ENCODE measurements at regions not wholly inside any gene's neighbourhood (a gene's known extent, or its start where the extent isn't known, plus 50 kb on each side); places are given as distances from the start of the nearest gene placed in this dataset.

- TF ChIP-seq CHD7 (IDR thresholded peaks at IDR 0.05; ENCODE audit: insufficient replicate concordance, low read length), result no peak
- no peak for TF ChIP-seq CREB1 (IDR thresholded peaks at IDR 0.05)
- TF ChIP-seq POLR2AphosphoS5 (IDR thresholded peaks at IDR 0.05; ENCODE audit: low read depth, low read length), result no peak
- no peak for TF ChIP-seq BCL11A (IDR thresholded peaks at IDR 0.05; ENCODE audit: low read depth in 2 of 2, low read length in 2 of 2)
- TF ChIP-seq EP300 (IDR thresholded peaks at IDR 0.05; ENCODE audit: borderline replicate concordance in 1 of 2, low read depth in 2 of 2, low read length in 2 of 2), result no peak
- no peak for TF ChIP-seq SIRT6 (IDR thresholded peaks at IDR 0.05; ENCODE audit: low read length)
- no peak for TF ChIP-seq RXRA (IDR thresholded peaks at IDR 0.05; ENCODE audit: insufficient read depth, low read depth, low read length)
- TF ChIP-seq NANOG (IDR thresholded peaks at IDR 0.05; ENCODE audit: insufficient read depth, low read depth, low read length, poor library complexity, severe bottlenecking), result no peak
- no peak for TF ChIP-seq CEBPB (IDR thresholded peaks at IDR 0.05; ENCODE audit: low read depth, low read length)
- TF ChIP-seq E2F6 (IDR thresholded peaks at IDR 0.05), result no peak
These were observed 128.1 kb downstream of the AIPL1 start (continued) for GRCh38 chr17:6306820-6307219.

All from H1 (cell line).